HG03097 (cell line): ENCODE measurements at regions not wholly inside any gene's neighbourhood (a gene's known extent, or its start where the extent isn't known, plus 50 kb on each side); places are given as distances from the start of the nearest gene placed in this dataset.
"Not testable (repeated sequence)": the region's sequence is repeated elsewhere in the genome, so short reads cannot be mapped to it uniquely, and the experiment has no call there.

ENCODE experiments used
- ATAC-seq: cut with Tn5 transposase; IDR thresholded peaks from one replicate; pipeline ENCODE4 v1.9.1; 2021; ENCODE audit not compliant: unreplicated experiment, low FRiP score

GRCh38 chr6:115873901-115874300 is 186.8 kb downstream of the FRK start:
- no peak for ATAC-seq

- no peak for ATAC-seq
These were observed 190.2 kb downstream of the FRK start for GRCh38 chr6:115870464-115870863.

GRCh38 chr6:115865914-115866313 is 194.8 kb downstream of the FRK start:
- ATAC-seq: no peak

- ATAC-seq: no peak
These were observed 197.5 kb downstream of the FRK start for GRCh38 chr6:115863211-115863610.

GRCh38 chr6:115861658-115862057 is 199.0 kb downstream of the FRK start:
- not testable (repeated sequence) for ATAC-seq

- not testable (repeated sequence) for ATAC-seq
These were observed 201.1 kb downstream of the FRK start for GRCh38 chr6:115859577-115859976.

- no peak for ATAC-seq
These were observed 205.6 kb downstream of the FRK start for GRCh38 chr6:115854866-115855665.

- no peak for ATAC-seq
These were observed 213.0 kb downstream of the FRK start for GRCh38 chr6:115847671-115848070.

GRCh38 chr6:115843945-115844344 is 216.7 kb downstream of the FRK start:
- no peak for ATAC-seq

- ATAC-seq: no peak
These were observed 218.4 kb downstream of the FRK start for GRCh38 chr6:115842338-115842737.

- ATAC-seq: no peak
These were observed 221.0 kb downstream of the FRK start for GRCh38 chr6:115839583-115840181.

- peak; percentile 90 for ATAC-seq
These were observed 221.8 kb downstream of the FRK start for GRCh38 chr6:115838763-115839401.

- ATAC-seq: no peak
These were observed 222.5 kb downstream of the FRK start for GRCh38 chr6:115838216-115838615.

- not testable (repeated sequence) for ATAC-seq
These were observed 224.3 kb downstream of the FRK start for GRCh38 chr6:115836374-115836773.

- no peak for ATAC-seq
These were observed 225.4 kb downstream of the FRK start for GRCh38 chr6:115835314-115835713.

- ATAC-seq: not testable (repeated sequence)
These were observed 226.1 kb downstream of the FRK start for GRCh38 chr6:115834542-115834941.

GRCh38 chr6:115832786-115833185 is 227.9 kb downstream of the FRK start:
- ATAC-seq: no peak

GRCh38 chr6:115832186-115832585 is 228.5 kb downstream of the FRK start:
- ATAC-seq: no peak

- ATAC-seq: no peak
These were observed 229.8 kb downstream of the FRK start for GRCh38 chr6:115830895-115831294.

- no peak for ATAC-seq
These were observed 238.9 kb downstream of the FRK start for GRCh38 chr6:115821798-115822197.

- ATAC-seq: no peak
These were observed 241.2 kb downstream of the FRK start for GRCh38 chr6:115819506-115819905.

GRCh38 chr6:115817161-115817560 is 243.5 kb downstream of the FRK start:
- ATAC-seq: no peak
